SK-N-SH treated with all-trans-retinoic acid at 6 μM for 48 hours (cell line): ENCODE measurements at regions not wholly inside any gene's neighbourhood (a gene's known extent, or its start where the extent isn't known, plus 50 kb on each side); places are given as distances from the start of the nearest gene placed in this dataset.
"Not testable (repeated sequence)": the region's sequence is repeated elsewhere in the genome, so short reads cannot be mapped to it uniquely, and the experiment has no call there.

Experiments
- ATAC-seq: fragments of 200-7000 bp; cut with Tn5 transposase; 3 replicates; pipeline ENCODE4 v1.9.1; 2020; ENCODE audit warnings: mild to moderate bottlenecking, moderate library complexity
- BACH2 ChIP-seq: fragments of 250-450 bp; sonication (Bioruptor Pico); IDR thresholded peaks from 2 replicates; pipeline ENCODE4 v1.9.0; 2021; ENCODE audit warnings: mild to moderate bottlenecking, borderline replicate concordance
- ESRRG ChIP-seq: fragments of 250-450 bp; sonication (Bioruptor Pico); IDR thresholded peaks from 2 replicates; pipeline ENCODE4 v1.6.1; 2021; ENCODE audit warnings: mild to moderate bottlenecking
- GLIS3 ChIP-seq: fragments of 250-450 bp; sonication (Bioruptor Pico); IDR thresholded peaks from 2 replicates; pipeline ENCODE4 v1.5.0; 2020; ENCODE audit warnings: mild to moderate bottlenecking, moderate library complexity
- OSR1 ChIP-seq: fragments of 250-450 bp; sonication (Bioruptor Pico); IDR thresholded peaks from 2 replicates; pipeline ENCODE4 v1.8.0; 2022; ENCODE audit warnings: moderate library complexity, mild to moderate bottlenecking, inconsistent platforms
- PPARA ChIP-seq: fragments of 250-450 bp; sonication (Bioruptor Pico); IDR thresholded peaks from 2 replicates; pipeline ENCODE4 v1.5.0; 2020; ENCODE audit warnings: mild to moderate bottlenecking, borderline replicate concordance
- RARB ChIP-seq: fragments of 250-450 bp; sonication (Bioruptor Pico); IDR thresholded peaks from 2 replicates; pipeline ENCODE4 v1.8.0; 2021; ENCODE audit warnings: mild to moderate bottlenecking, moderate library complexity
- SNAI2 ChIP-seq: fragments of 250-450 bp; sonication (Bioruptor Pico); IDR thresholded peaks from 2 replicates; pipeline ENCODE4 v1.5.0; 2020; ENCODE audit warnings: mild to moderate bottlenecking, moderate library complexity
- TCF4 ChIP-seq: fragments of 250-450 bp; sonication (Bioruptor Pico); IDR thresholded peaks from 2 replicates; pipeline ENCODE4 v1.8.0; 2021; ENCODE audit warnings: mild to moderate bottlenecking, moderate library complexity, borderline replicate concordance
- TOX ChIP-seq: fragments of 250-450 bp; sonication (Bioruptor Pico); IDR thresholded peaks from 2 replicates; pipeline ENCODE4 v1.8.0; 2021; ENCODE audit warnings: mild to moderate bottlenecking, moderate library complexity, borderline replicate concordance
- ZC3H10 ChIP-seq: fragments of 250-450 bp; sonication (Bioruptor Pico); IDR thresholded peaks from 2 replicates; pipeline ENCODE4 v1.5.1; 2021; ENCODE audit warnings: mild to moderate bottlenecking, moderate library complexity
- ZFP3 ChIP-seq: fragments of 250-450 bp; sonication (Bioruptor Pico); IDR thresholded peaks from 2 replicates; pipeline ENCODE4 v1.5.0; 2020; ENCODE audit warnings: mild to moderate bottlenecking, moderate library complexity
- ZFP30 ChIP-seq: fragments of 450-650 bp; formaldehyde crosslinking; IDR thresholded peaks from 2 replicates; pipeline ENCODE4 v1.5.0; 2022; ENCODE audit warnings: mild to moderate bottlenecking, moderate library complexity
- ZNF565 ChIP-seq: fragments of 450-650 bp; formaldehyde crosslinking; conservative IDR thresholded peaks from 2 replicates; pipeline ENCODE4 v1.5.0; 2020; ENCODE audit warnings: low read depth, mild to moderate bottlenecking, moderate library complexity
- ZNF70 ChIP-seq: fragments of 450-650 bp; formaldehyde crosslinking; IDR thresholded peaks from 2 replicates; pipeline ENCODE4 v1.5.0; 2020; ENCODE audit warnings: mild to moderate bottlenecking, moderate library complexity
- ZNF8 ChIP-seq: fragments of 450-650 bp; formaldehyde crosslinking; IDR thresholded peaks from 2 replicates; pipeline ENCODE4 v1.5.0; 2020; ENCODE audit warnings: mild to moderate bottlenecking, moderate library complexity
- TF ChIP-seq, protein P1 (sequence below): fragments of 250-450 bp; sonication (Bioruptor Pico); IDR thresholded peaks from 2 replicates; pipeline ENCODE4 v1.5.0; 2020; ENCODE audit warnings: mild to moderate bottlenecking, moderate library complexity
- TF ChIP-seq, protein P2 (sequence below): fragments of 250-450 bp; sonication (Bioruptor Pico); IDR thresholded peaks from 2 replicates; pipeline ENCODE4 v1.5.1; 2020; ENCODE audit warnings: low read depth, mild to moderate bottlenecking, moderate library complexity
- TF ChIP-seq, protein P3 (sequence below): fragments of 250-450 bp; sonication (Bioruptor Pico); IDR thresholded peaks from 2 replicates; pipeline ENCODE4 v1.5.1; 2021; ENCODE audit warnings: mild to moderate bottlenecking, moderate library complexity
- TF ChIP-seq, protein P4 (sequence below): fragments of 250-450 bp; sonication (Bioruptor Pico); IDR thresholded peaks from 2 replicates; pipeline ENCODE4 v1.8.0; 2021; ENCODE audit warnings: low read depth, mild to moderate bottlenecking, moderate library complexity, borderline replicate concordance

DNA sequence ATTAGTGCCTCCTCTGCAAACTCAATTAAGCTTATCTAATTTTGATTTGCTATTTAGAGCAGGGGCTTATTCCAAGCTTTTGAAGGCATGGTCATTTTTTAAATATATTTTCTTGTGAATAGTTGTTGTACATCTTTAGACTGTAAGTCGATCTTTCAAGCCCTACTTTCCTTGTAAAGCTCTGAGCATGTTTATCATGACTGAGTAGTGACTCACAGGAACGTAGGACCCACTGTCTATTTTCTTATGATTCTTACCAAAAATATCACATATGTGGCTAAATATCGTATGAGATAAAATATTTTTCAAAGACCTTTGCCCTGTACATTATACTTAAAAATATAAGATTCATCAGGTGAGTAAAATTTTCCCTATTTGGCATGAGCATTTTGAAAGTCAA lies 440.4 kb upstream of the GRIN3A start:
- no peak for TF ChIP-seq TCF4 (CRISPR knock-in tag)
- TF ChIP-seq, protein P1, sequence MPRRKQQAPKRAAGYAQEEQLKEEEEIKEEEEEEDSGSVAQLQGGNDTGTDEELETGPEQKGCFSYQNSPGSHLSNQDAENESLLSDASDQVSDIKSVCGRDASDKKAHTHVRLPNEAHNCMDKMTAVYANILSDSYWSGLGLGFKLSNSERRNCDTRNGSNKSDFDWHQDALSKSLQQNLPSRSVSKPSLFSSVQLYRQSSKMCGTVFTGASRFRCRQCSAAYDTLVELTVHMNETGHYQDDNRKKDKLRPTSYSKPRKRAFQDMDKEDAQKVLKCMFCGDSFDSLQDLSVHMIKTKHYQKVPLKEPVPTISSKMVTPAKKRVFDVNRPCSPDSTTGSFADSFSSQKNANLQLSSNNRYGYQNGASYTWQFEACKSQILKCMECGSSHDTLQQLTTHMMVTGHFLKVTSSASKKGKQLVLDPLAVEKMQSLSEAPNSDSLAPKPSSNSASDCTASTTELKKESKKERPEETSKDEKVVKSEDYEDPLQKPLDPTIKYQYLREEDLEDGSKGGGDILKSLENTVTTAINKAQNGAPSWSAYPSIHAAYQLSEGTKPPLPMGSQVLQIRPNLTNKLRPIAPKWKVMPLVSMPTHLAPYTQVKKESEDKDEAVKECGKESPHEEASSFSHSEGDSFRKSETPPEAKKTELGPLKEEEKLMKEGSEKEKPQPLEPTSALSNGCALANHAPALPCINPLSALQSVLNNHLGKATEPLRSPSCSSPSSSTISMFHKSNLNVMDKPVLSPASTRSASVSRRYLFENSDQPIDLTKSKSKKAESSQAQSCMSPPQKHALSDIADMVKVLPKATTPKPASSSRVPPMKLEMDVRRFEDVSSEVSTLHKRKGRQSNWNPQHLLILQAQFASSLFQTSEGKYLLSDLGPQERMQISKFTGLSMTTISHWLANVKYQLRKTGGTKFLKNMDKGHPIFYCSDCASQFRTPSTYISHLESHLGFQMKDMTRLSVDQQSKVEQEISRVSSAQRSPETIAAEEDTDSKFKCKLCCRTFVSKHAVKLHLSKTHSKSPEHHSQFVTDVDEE, result no peak
- TF ChIP-seq ZNF8 (CRISPR knock-in tag), result no peak
- TF ChIP-seq, all 23 proteins: peak for 0
- ATAC-seq, result no peak

DNA sequence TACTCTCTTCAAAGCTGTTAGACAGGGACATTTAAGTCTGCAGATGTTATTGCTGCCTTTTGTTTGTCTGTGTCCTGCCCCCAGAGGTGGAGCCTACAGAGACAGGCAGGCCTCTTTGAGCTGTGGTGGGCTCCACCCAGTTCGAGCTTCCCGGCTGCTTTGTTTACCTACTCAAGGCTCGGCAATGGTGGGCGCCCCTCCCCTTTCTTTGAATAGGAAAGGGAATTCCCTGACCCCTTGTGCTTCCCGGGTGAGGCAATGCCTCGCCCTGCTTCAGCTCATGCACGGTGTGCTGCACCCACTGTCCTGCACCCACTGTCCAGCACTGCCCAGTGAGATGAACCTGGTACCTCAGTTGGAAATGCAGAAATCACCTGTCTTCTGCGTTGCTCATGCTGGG lies 435.8 kb upstream of the GRIN3A start:
- ATAC-seq, result not testable (repeated sequence)

DNA sequence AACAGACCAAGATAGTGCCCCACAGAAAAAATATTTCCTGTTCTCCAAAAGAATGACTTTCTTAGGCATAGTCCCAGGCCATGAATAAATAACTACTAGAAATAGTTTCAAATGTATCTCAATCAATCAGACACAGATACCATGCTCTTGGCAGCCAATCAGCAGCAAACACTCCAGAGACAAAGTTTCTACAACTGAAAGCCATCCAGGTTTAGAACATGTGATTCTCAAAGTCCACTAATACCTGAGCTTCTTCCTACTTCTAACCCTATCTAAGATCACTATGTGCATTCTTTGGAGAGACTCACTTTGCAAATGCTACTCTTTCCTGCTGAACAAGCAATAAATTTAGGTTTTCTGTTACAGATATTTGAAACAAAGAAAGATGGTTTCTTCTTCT lies 425.8 kb upstream of the GRIN3A start:
- no peak for TF ChIP-seq ZNF565 (CRISPR knock-in tag)
- no peak for TF ChIP-seq ZC3H10 (CRISPR knock-in tag)
- TF ChIP-seq, protein P2, sequence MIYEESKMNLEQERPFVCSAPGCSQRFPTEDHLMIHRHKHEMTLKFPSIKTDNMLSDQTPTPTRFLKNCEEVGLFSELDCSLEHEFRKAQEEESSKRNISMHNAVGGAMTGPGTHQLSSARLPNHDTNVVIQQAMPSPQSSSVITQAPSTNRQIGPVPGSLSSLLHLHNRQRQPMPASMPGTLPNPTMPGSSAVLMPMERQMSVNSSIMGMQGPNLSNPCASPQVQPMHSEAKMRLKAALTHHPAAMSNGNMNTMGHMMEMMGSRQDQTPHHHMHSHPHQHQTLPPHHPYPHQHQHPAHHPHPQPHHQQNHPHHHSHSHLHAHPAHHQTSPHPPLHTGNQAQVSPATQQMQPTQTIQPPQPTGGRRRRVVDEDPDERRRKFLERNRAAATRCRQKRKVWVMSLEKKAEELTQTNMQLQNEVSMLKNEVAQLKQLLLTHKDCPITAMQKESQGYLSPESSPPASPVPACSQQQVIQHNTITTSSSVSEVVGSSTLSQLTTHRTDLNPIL (CRISPR knock-in tag), result no peak
- no peak for TF ChIP-seq ESRRG (CRISPR knock-in tag)
- no peak for TF ChIP-seq ZNF70 (CRISPR knock-in tag)
- no peak for TF ChIP-seq TOX (CRISPR knock-in tag)
- no peak for TF ChIP-seq PPARA (CRISPR knock-in tag)
- TF ChIP-seq ZFP3 (CRISPR knock-in tag), result no peak
- TF ChIP-seq OSR1, result no peak
- no peak for TF ChIP-seq RARB
- no peak for TF ChIP-seq SNAI2
- ATAC-seq, result no peak

DNA sequence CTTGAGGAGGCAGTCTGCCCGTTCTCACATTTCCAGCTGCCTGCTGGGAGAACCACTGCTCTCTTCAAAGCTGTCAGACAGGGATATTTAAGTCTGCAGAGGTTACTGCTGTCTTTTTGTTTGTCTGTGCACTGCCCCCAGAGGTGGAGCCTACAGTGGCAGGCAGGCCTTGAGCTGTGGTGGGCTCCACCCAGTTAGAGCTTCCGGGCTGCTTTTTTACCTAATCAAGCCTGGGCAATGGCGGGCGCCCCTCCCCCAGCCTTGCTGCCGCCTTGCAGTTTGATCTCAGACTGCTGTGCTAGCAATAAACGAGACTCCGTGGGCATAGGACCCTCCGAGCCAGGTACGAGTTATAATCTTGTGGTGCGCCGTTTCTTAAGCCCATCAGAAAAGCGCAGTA lies 414.6 kb upstream of the GRIN3A start:
- ATAC-seq, result not testable (repeated sequence)

DNA sequence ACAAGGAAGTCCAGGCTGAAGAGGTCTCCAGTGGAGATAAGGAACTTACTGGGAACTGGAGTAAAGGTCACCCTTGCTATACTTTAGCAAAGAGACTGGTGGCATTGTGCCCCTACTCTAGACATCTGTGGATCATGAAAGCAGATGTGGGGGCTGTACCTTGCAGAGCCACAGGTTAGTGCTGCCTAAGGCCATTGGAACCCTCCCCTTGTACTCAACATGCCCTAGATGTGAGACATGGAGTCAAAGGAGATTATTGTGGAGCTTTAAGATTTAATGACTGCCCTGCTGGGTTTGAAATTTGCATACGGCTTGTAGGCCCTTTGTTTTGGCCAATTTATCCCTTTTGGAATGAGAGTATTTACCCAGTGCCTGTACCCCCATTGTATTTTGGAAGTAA lies 397.3 kb upstream of the GRIN3A start:
- no peak for ATAC-seq
- TF ChIP-seq, protein P3, sequence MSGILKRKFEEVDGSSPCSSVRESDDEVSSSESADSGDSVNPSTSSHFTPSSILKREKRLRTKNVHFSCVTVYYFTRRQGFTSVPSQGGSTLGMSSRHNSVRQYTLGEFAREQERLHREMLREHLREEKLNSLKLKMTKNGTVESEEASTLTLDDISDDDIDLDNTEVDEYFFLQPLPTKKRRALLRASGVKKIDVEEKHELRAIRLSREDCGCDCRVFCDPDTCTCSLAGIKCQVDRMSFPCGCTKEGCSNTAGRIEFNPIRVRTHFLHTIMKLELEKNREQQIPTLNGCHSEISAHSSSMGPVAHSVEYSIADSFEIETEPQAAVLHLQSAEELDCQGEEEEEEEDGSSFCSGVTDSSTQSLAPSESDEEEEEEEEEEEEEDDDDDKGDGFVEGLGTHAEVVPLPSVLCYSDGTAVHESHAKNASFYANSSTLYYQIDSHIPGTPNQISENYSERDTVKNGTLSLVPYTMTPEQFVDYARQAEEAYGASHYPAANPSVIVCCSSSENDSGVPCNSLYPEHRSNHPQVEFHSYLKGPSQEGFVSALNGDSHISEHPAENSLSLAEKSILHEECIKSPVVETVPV (CRISPR knock-in tag), result no peak
- TF ChIP-seq ESRRG (CRISPR knock-in tag) (no peak), ZNF565 (CRISPR knock-in tag) (no peak), TCF4 (CRISPR knock-in tag) (no peak), RARB (no peak), SNAI2 (no peak), GLIS3 (CRISPR knock-in tag) (no peak), ZFP30 (CRISPR knock-in tag) (no peak), PPARA (CRISPR knock-in tag) (no peak), BACH2 (CRISPR knock-in tag) (no peak)
- TF ChIP-seq, protein P2 (CRISPR knock-in tag), result no peak
- TF ChIP-seq, protein P4, sequence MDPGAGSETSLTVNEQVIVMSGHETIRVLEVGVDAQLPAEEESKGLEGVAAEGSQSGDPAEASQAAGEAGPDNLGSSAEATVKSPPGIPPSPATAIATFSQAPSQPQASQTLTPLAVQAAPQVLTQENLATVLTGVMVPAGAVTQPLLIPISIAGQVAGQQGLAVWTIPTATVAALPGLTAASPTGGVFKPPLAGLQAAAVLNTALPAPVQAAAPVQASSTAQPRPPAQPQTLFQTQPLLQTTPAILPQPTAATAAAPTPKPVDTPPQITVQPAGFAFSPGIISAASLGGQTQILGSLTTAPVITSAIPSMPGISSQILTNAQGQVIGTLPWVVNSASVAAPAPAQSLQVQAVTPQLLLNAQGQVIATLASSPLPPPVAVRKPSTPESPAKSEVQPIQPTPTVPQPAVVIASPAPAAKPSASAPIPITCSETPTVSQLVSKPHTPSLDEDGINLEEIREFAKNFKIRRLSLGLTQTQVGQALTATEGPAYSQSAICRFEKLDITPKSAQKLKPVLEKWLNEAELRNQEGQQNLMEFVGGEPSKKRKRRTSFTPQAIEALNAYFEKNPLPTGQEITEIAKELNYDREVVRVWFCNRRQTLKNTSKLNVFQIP (CRISPR knock-in tag), result no peak
